B cell (primary cell): ENCODE measurements at regions not wholly inside any gene's neighbourhood (a gene's known extent, or its start where the extent isn't known, plus 50 kb on each side); places are given as distances from the start of the nearest gene placed in this dataset.

Experiments
- ATAC-seq: fragments of 200-7000 bp; cut with Tn5 transposase; one replicate; pipeline ENCODE4 v1.10.0; 2021; ENCODE audit warnings: low read depth, mild to moderate bottlenecking, moderate number of reproducible peaks, moderate library complexity
- CTCF ChIA-PET: fragments of 350-600 bp; sonication (Branson Sonifier 250); formaldehyde crosslinking; loops from one replicate; lab custom pipeline; 2021; ENCODE audit warnings: antibody characterized with exemption, inconsistent platforms; lab: Charles Lee
- POLR2A ChIA-PET: fragments of 350-600 bp; sonication (Branson Sonifier 250); formaldehyde crosslinking; loops from one replicate; lab custom pipeline; 2021; ENCODE audit warnings: antibody characterized with exemption; lab: Charles Lee
- DNase-seq: peaks from one replicate; pipeline ENCODE4 v3.0.0; 2013
- H2AFZ ChIP-seq: 2 replicates; pipeline ENCODE4 v1.6.1; 2012; ENCODE audit warnings: mild to moderate bottlenecking, low read depth, low read length; ENCODE audit not compliant: insufficient read depth, poor library complexity, severe bottlenecking
- H3K27ac ChIP-seq, 2 donors: 1 replicate in 1 of 2; 2 replicates in 1 of 2; pipeline ENCODE4 v1.5.1; 2012 to 2013; ENCODE audit warnings: low read length in 2 of 2, mild to moderate bottlenecking in 2 of 2, moderate library complexity in 1 of 2
- H3K27me3 ChIP-seq, 4 experiments: fragments of 200-600 bp in 1 of 4; sonication (generic) in 1 of 4; replicated peaks in 1 of 4; 1 replicate in 2 of 4; 2 replicates in 2 of 4; pipeline versions ENCODE4 v1.6.1 to v1.7.0; 2013 to 2016; ENCODE audit warnings: low read length in 3 of 4, mild to moderate bottlenecking in 2 of 4, mixed read lengths in 1 of 4, moderate library complexity in 1 of 4; ENCODE audit not compliant: insufficient read depth in 4 of 4, control insufficient read depth in 3 of 4; ENCODE audit errors: control extremely low read depth in 1 of 4
- H3K36me3 ChIP-seq, 2 experiments: replicated peaks in 1 of 2; 1 replicate in 1 of 2; 2 replicates in 1 of 2; pipeline versions ENCODE4 v1.6.1 to v1.7.1; 2013; ENCODE audit warnings: low read length in 1 of 2; ENCODE audit not compliant: insufficient read depth in 2 of 2, control insufficient read depth in 1 of 2; ENCODE audit errors: control extremely low read depth in 1 of 2, extremely low read depth in 1 of 2
- H3K4me1 ChIP-seq, 2 donors: fragments of 200-600 bp in 1 of 2; sonication (generic) in 1 of 2; 1 replicate in 1 of 2; 2 replicates in 1 of 2; pipeline versions ENCODE4 v1.5.1 to v1.6.1; 2013 to 2017; ENCODE audit warnings: low read length in 2 of 2; ENCODE audit not compliant: control insufficient read depth in 2 of 2, insufficient read depth in 2 of 2
- H3K4me2 ChIP-seq: replicated peaks from 2 replicates; pipeline ENCODE3; 2012; ENCODE audit warnings: mild to moderate bottlenecking, low read depth, low read length; ENCODE audit not compliant: poor library complexity, severe bottlenecking
- H3K4me3 ChIP-seq, 5 experiments: fragments of 200-600 bp in 1 of 5; sonication (generic) in 1 of 5; 1 replicate in 3 of 5; 2 replicates in 2 of 5; pipeline versions ENCODE4 v1.5.1 to v1.7.0; 2011 to 2016; ENCODE audit warnings: low read length in 4 of 5, mild to moderate bottlenecking in 4 of 5, low read depth in 2 of 5, control low read depth in 1 of 5, moderate library complexity in 1 of 5; ENCODE audit not compliant: insufficient read depth in 1 of 5; ENCODE audit errors: control extremely low read depth in 1 of 5, extremely low read depth in 1 of 5
- H3K79me2 ChIP-seq: fragments of 200-600 bp; sonication (generic); one replicate; pipeline ENCODE4 v1.6.0; 2016; ENCODE audit warnings: low read length; ENCODE audit not compliant: control insufficient read depth, insufficient read depth
- H3K9ac ChIP-seq: fragments of 200-600 bp; sonication (generic); 2 replicates; pipeline ENCODE4 v1.6.1; 2017; ENCODE audit warnings: mild to moderate bottlenecking, low read length, moderate library complexity
- H3K9me3 ChIP-seq, 3 donors: one replicate each; pipeline versions ENCODE4 v1.6.1 to v1.7.1; 2013; ENCODE audit warnings: low read length in 2 of 3; ENCODE audit not compliant: control insufficient read depth in 2 of 3, insufficient read depth in 1 of 3; ENCODE audit errors: control extremely low read depth in 1 of 3
- H4K20me1 ChIP-seq: 2 replicates; pipeline ENCODE4 v1.6.0; 2012; ENCODE audit warnings: mild to moderate bottlenecking, low read length; ENCODE audit not compliant: insufficient read depth, control insufficient read depth, poor library complexity, severe bottlenecking
- H3K27ac Mint-ChIP-seq: one replicate; pipeline ENCODE4 v1.8.0; 2021; ENCODE audit warnings: mixed read lengths
- H3K27me3 Mint-ChIP-seq: one replicate; pipeline ENCODE4 v1.8.0; 2021; ENCODE audit warnings: mixed read lengths
- H3K4me1 Mint-ChIP-seq: one replicate; pipeline ENCODE4 v1.8.0; 2021; ENCODE audit warnings: mixed read lengths
- H3K4me3 Mint-ChIP-seq: one replicate; pipeline ENCODE4 v1.8.0; 2021; ENCODE audit warnings: mixed read lengths
- H3K9me3 Mint-ChIP-seq: one replicate; pipeline ENCODE4 v1.8.0; 2022; ENCODE audit warnings: mixed read lengths; ENCODE audit not compliant: insufficient read depth
- CTCF ChIP-seq: fragments of 200-600 bp; IDR thresholded peaks from one replicate; pipeline ENCODE4 v1.8.0; 2022; ENCODE audit warnings: antibody characterized with exemption, mild to moderate bottlenecking
- EZH2 ChIP-seq: IDR thresholded peaks from 2 replicates; pipeline ENCODE4 v1.6.1; 2012; ENCODE audit warnings: borderline replicate concordance, low read depth, mild to moderate bottlenecking, moderate library complexity, low read length; ENCODE audit not compliant: insufficient read depth, poor library complexity, severe bottlenecking
- WGBS: methylation state at CpG from one replicate; pipeline ENCODE4 v1.1.5; 2013; ENCODE audit warnings: missing lambda C conversion rate; ENCODE audit not compliant: insufficient coverage; 5-methylcytosine and 5-hydroxymethylcytosine counted together
- intact Hi-C: fragments of 100-400 bp; cut with micrococcal nuclease; formaldehyde crosslinking; loops from one replicate; pipeline ENCODE4 v1.10.0; 2022

- Mint-ChIP-seq H3K9me3 (no peaks in the 10 kb centered on the region), H3K27ac (no peak overlapping the region), H3K4me1 (no peaks in the 10 kb centered on the region), H3K27me3 (no peaks in the 10 kb centered on the region), H3K4me3 (no peak overlapping the region)
- Histone ChIP-seq H3K27me3 (no peaks in the 10 kb centered on the region), H3K79me2 (no peaks in the 10 kb centered on the region), H3K4me1 (no peaks in the 10 kb centered on the region), H3K4me3 (no peak overlapping the region), H4K20me1 (no peaks in the 10 kb centered on the region), H3K27ac (no peak overlapping the region), H3K9me3 (no peaks in the 10 kb centered on the region), H3K36me3 (no peaks in the 10 kb centered on the region), H3K4me2 (no peak overlapping the region), H2AFZ (no peak overlapping the region), H3K9ac (no peak overlapping the region)
- ChIA-PET CTCF (no interaction called here), POLR2A (no interaction called here)
- intact Hi-C loops = no loop called here
- DNase-seq = no peak
- no peak for ATAC-seq
- TF ChIP-seq EZH2 (no peak), CTCF (no peak)
- 93% methylated on average over 6 of the region's 11 CpGs for WGBS
Measured at GRCh38 chr16:7257016-7257415, 75.6 kb upstream of the RBFOX1 start.

GRCh38 chr16:7246578-7246977 lies 86.1 kb upstream of the RBFOX1 start:
- H3K4me2 ChIP-seq = no peak overlapping the region
- Mint-ChIP-seq H3K4me1 (no peaks in the 10 kb centered on the region), H3K9me3 (peaks cover 8% of the 10 kb centered on the region), H3K4me3 (no peak overlapping the region), H3K27ac (no peak overlapping the region), H3K27me3 (no peaks in the 10 kb centered on the region)
- intact Hi-C loops = no loop called here
- H3K4me1 ChIP-seq = no peaks in the 10 kb centered on the region
- H2AFZ ChIP-seq = no peak overlapping the region
- ATAC-seq (no peak), DNase-seq (no peak)
- H4K20me1 ChIP-seq = no peaks in the 10 kb centered on the region
- CTCF ChIA-PET = no interaction called here
- TF ChIP-seq EZH2 (no peak), CTCF (no peak)
- no peak overlapping the region for H3K9ac ChIP-seq
- H3K27me3 ChIP-seq = no peaks in the 10 kb centered on the region
- no peaks in the 10 kb centered on the region for H3K79me2 ChIP-seq
- peaks cover 0 to 12% (median 0%) of the 10 kb centered on the region in 3 donors for H3K9me3 ChIP-seq
- H3K27ac ChIP-seq = no peak overlapping the region
- H3K36me3 ChIP-seq = no peaks in the 10 kb centered on the region
- 36% methylated on average over 4 of the region's 6 CpGs for WGBS
- POLR2A ChIA-PET = no interaction called here
- no peak overlapping the region for H3K4me3 ChIP-seq
